Activated naive CD8-positive, alpha-beta T cell treated with anti-CD3 and anti-CD28 coated beads, Interleukin-2, amount 50 U/mL, for 16 hours (primary cell): ENCODE measurements at regions not wholly inside any gene's neighbourhood (a gene's known extent, or its start where the extent isn't known, plus 50 kb on each side); places are given as distances from the start of the nearest gene placed in this dataset.

Source experiments
- DNase-seq: peaks from one replicate; pipeline ENCODE4 v3.0.0-alpha.2; 2020; ENCODE audit warnings: low read depth, low spot score

GRCh38 chr18:78896111-78896905 is 83.3 kb upstream of the SALL3 start:
- no peak for DNase-seq

GRCh38 chr18:78898066-78898465 is 81.6 kb upstream of the SALL3 start:
- DNase-seq = no peak

GRCh38 chr18:78898635-78899034 is 81.0 kb upstream of the SALL3 start:
- DNase-seq = no peak

- no peak for DNase-seq
These were observed 80.4 kb upstream of the SALL3 start for GRCh38 chr18:78899241-78899640.

- DNase-seq = no peak
These were observed 78.4 kb upstream of the SALL3 start for GRCh38 chr18:78900938-78901909.

GRCh38 chr18:78901923-78902794 is 77.5 kb upstream of the SALL3 start:
- DNase-seq = no peak

GRCh38 chr18:78902795-78903435 is 76.7 kb upstream of the SALL3 start:
- DNase-seq = no peak

GRCh38 chr18:78903436-78904178 is 76.0 kb upstream of the SALL3 start:
- no peak for DNase-seq

GRCh38 chr18:78904179-78904531 is 75.5 kb upstream of the SALL3 start:
- DNase-seq = no peak

GRCh38 chr18:78905334-78905733 is 74.3 kb upstream of the SALL3 start:
- no peak for DNase-seq

GRCh38 chr18:78906066-78906465 is 73.6 kb upstream of the SALL3 start:
- no peak for DNase-seq

GRCh38 chr18:78908462-78909260 is 71.0 kb upstream of the SALL3 start:
- no peak for DNase-seq

GRCh38 chr18:78911751-78912283 is 67.8 kb upstream of the SALL3 start:
- no peak for DNase-seq

GRCh38 chr18:78912336-78912735 is 67.3 kb upstream of the SALL3 start:
- DNase-seq = no peak

- no peak for DNase-seq
These were observed 66.8 kb upstream of the SALL3 start for GRCh38 chr18:78912844-78913243.

- DNase-seq = no peak
These were observed 66.2 kb upstream of the SALL3 start for GRCh38 chr18:78913395-78913794.

- no peak for DNase-seq
These were observed 65.8 kb upstream of the SALL3 start for GRCh38 chr18:78913830-78914231.

GRCh38 chr18:78914249-78914935 is 65.2 kb upstream of the SALL3 start:
- no peak for DNase-seq
